ENCODE measurements at regions not wholly inside any gene's neighbourhood (a gene's known extent, or its start where the extent isn't known, plus 50 kb on each side); places are given as distances from the start of the nearest gene placed in this dataset.

DNA sequence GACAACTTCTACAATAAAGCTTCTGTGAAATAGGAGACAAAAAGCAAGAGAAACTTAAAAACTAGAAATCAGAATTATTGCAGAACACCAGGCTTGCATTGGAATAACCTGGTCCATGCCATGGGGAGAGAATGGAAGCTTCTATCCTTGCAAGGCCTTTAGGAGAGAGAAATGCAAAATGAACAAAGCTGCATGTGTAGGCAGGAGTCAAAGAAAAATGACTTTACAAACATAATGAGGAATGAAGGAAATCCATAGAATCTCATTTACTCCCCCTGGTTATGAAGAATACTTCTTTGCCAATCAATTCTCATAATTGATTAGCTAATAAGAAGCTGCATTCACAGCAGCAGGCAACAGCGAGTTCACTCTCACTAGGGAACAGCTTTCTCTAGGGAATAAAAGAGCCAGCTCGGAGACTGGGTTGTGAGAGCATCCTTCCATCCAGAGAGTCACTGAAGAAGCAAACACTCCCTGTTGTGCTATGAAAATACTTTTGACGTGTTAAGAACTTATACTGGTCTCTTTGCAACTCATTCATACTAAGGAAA lies 235.9 kb upstream of the LRATD1 start:
- Histone ChIP-seq H3K4me1 (ENCODE audit: insufficient read depth, insufficient read length) (no peaks in the 10 kb centered on the region), H3K9me3 (ENCODE audit: insufficient read depth, low read length) (no peaks in the 10 kb centered on the region), H3K36me3 (ENCODE audit: insufficient read depth, insufficient read length, low read length) (no peaks in the 10 kb centered on the region), H3K9ac (ENCODE audit: insufficient read length, low read depth) (no peak overlapping the region), H3K27me3 (ENCODE audit: insufficient read depth, insufficient read length) (no peaks in the 10 kb centered on the region), H3K4me3 (ENCODE audit: insufficient read length, low read depth) (no peak overlapping the region)
- no peak for TF ChIP-seq ZNF274 (IDR thresholded peaks at IDR 0.05; ENCODE audit: low read depth, low read length)
- TF ChIP-seq SUZ12 (IDR thresholded peaks at IDR 0.05; ENCODE audit: extremely low read depth, insufficient read depth, insufficient read length): no peak
- TF ChIP-seq YY1 (IDR thresholded peaks at IDR 0.05; ENCODE audit: insufficient read depth, insufficient read length): no peak
- DNase-seq (ENCODE audit: low read depth, low spot score): no peak

- Histone ChIP-seq H3K27me3 (ENCODE audit: insufficient read depth, insufficient read length) (no peaks in the 10 kb centered on the region), H3K9me3 (ENCODE audit: insufficient read depth, low read length) (no peaks in the 10 kb centered on the region), H3K4me3 (ENCODE audit: insufficient read length, low read depth) (no peak overlapping the region), H3K36me3 (ENCODE audit: insufficient read depth, insufficient read length, low read length) (no peaks in the 10 kb centered on the region), H3K4me1 (ENCODE audit: insufficient read depth, insufficient read length) (no peaks in the 10 kb centered on the region), H3K9ac (ENCODE audit: insufficient read length, low read depth) (no peak overlapping the region)
- no peak for TF ChIP-seq YY1 (IDR thresholded peaks at IDR 0.05; ENCODE audit: insufficient read depth, insufficient read length)
- no peak for TF ChIP-seq ZNF274 (IDR thresholded peaks at IDR 0.05; ENCODE audit: low read depth, low read length)
- TF ChIP-seq SUZ12 (IDR thresholded peaks at IDR 0.05; ENCODE audit: extremely low read depth, insufficient read depth, insufficient read length): no peak
- no peak for DNase-seq (ENCODE audit: low read depth, low spot score)
Observed at GRCh38 chr2:14398641-14399040, 233.9 kb upstream of the LRATD1 start.

GRCh38 chr2:14401873-14402272 lies 230.6 kb upstream of the LRATD1 start:
- DNase-seq (ENCODE audit: low read depth, low spot score): peak; percentile 49
- TF ChIP-seq SUZ12 (IDR thresholded peaks at IDR 0.05; ENCODE audit: extremely low read depth, insufficient read depth, insufficient read length) (no peak), YY1 (IDR thresholded peaks at IDR 0.05; ENCODE audit: insufficient read depth, insufficient read length) (no peak), ZNF274 (IDR thresholded peaks at IDR 0.05; ENCODE audit: low read depth, low read length) (no peak)
- H3K36me3 ChIP-seq (ENCODE audit: insufficient read depth, insufficient read length, low read length): no peaks in the 10 kb centered on the region
- no peaks in the 10 kb centered on the region for H3K4me1 ChIP-seq (ENCODE audit: insufficient read depth, insufficient read length)
- H3K4me3 ChIP-seq (ENCODE audit: insufficient read length, low read depth): no peak overlapping the region
- no peaks in the 10 kb centered on the region for H3K27me3 ChIP-seq (ENCODE audit: insufficient read depth, insufficient read length)
- H3K9ac ChIP-seq (ENCODE audit: insufficient read length, low read depth): no peak overlapping the region
- H3K9me3 ChIP-seq (ENCODE audit: insufficient read depth, low read length): no peaks in the 10 kb centered on the region

- Histone ChIP-seq H3K4me1 (ENCODE audit: insufficient read depth, insufficient read length) (no peaks in the 10 kb centered on the region), H3K36me3 (ENCODE audit: insufficient read depth, insufficient read length, low read length) (no peaks in the 10 kb centered on the region), H3K9me3 (ENCODE audit: insufficient read depth, low read length) (no peaks in the 10 kb centered on the region), H3K27me3 (ENCODE audit: insufficient read depth, insufficient read length) (no peaks in the 10 kb centered on the region), H3K4me3 (ENCODE audit: insufficient read length, low read depth) (no peak overlapping the region), H3K9ac (ENCODE audit: insufficient read length, low read depth) (no peak overlapping the region)
- no peak for DNase-seq (ENCODE audit: low read depth, low spot score)
- no peak for TF ChIP-seq ZNF274 (IDR thresholded peaks at IDR 0.05; ENCODE audit: low read depth, low read length)
- no peak for TF ChIP-seq SUZ12 (IDR thresholded peaks at IDR 0.05; ENCODE audit: extremely low read depth, insufficient read depth, insufficient read length)
- TF ChIP-seq YY1 (IDR thresholded peaks at IDR 0.05; ENCODE audit: insufficient read depth, insufficient read length): no peak
Observed at GRCh38 chr2:14408695-14409094, 223.8 kb upstream of the LRATD1 start.

DNA sequence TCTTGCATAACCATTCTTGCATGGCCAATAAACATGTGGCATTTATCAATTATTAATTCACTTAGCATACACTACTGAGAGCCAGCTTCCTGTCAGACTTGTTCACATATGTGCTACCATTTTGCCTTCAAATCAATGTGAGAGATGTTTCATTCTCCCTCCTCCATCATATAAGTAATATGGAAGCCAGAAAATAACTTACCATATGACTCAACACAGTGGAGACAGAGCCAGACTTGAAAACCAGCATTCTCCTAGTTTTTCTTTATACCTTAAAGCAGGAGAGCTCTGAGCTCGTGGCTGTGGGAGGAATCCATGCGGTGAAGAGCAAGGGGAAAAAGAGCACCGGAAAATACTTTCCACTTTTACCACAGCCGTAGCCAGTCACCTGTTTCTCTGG lies 215.0 kb upstream of the LRATD1 start:
- Histone ChIP-seq H3K27me3 (ENCODE audit: insufficient read depth, insufficient read length) (no peaks in the 10 kb centered on the region), H3K9ac (ENCODE audit: insufficient read length, low read depth) (no peak overlapping the region), H3K36me3 (ENCODE audit: insufficient read depth, insufficient read length, low read length) (no peaks in the 10 kb centered on the region), H3K4me1 (ENCODE audit: insufficient read depth, insufficient read length) (no peaks in the 10 kb centered on the region), H3K4me3 (ENCODE audit: insufficient read length, low read depth) (no peak overlapping the region), H3K9me3 (ENCODE audit: insufficient read depth, low read length) (no peaks in the 10 kb centered on the region)
- TF ChIP-seq SUZ12 (IDR thresholded peaks at IDR 0.05; ENCODE audit: extremely low read depth, insufficient read depth, insufficient read length) (no peak), ZNF274 (IDR thresholded peaks at IDR 0.05; ENCODE audit: low read depth, low read length) (no peak), YY1 (IDR thresholded peaks at IDR 0.05; ENCODE audit: insufficient read depth, insufficient read length) (no peak)
- DNase-seq (ENCODE audit: low read depth, low spot score): no peak

DNA sequence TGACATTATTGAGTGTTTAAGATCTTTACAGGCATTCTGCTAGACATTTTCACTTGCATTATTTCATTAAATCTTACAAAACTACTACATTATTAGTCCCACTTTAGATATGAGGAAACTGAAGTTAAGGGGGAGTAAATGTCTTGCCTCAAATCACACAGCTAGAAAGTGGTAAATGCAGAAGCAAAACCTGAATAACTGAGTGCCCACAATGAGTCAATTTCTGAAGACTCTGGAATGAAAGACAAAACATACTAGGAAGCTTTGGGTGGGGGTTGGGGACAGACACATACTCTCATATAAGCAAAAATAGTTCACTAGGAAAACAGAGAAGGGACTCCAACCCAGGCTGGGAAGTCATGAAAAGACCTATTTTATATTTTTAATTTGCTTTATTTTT lies 214.4 kb upstream of the LRATD1 start:
- no peaks in the 10 kb centered on the region for H3K9me3 ChIP-seq (ENCODE audit: insufficient read depth, low read length)
- no peaks in the 10 kb centered on the region for H3K27me3 ChIP-seq (ENCODE audit: insufficient read depth, insufficient read length)
- no peak overlapping the region for H3K9ac ChIP-seq (ENCODE audit: insufficient read length, low read depth)
- no peak for DNase-seq (ENCODE audit: low read depth, low spot score)
- H3K4me1 ChIP-seq (ENCODE audit: insufficient read depth, insufficient read length): no peaks in the 10 kb centered on the region
- TF ChIP-seq YY1 (IDR thresholded peaks at IDR 0.05; ENCODE audit: insufficient read depth, insufficient read length) (no peak), ZNF274 (IDR thresholded peaks at IDR 0.05; ENCODE audit: low read depth, low read length) (no peak), SUZ12 (IDR thresholded peaks at IDR 0.05; ENCODE audit: extremely low read depth, insufficient read depth, insufficient read length) (no peak)
- no peak overlapping the region for H3K4me3 ChIP-seq (ENCODE audit: insufficient read length, low read depth)
- H3K36me3 ChIP-seq (ENCODE audit: insufficient read depth, insufficient read length, low read length): no peaks in the 10 kb centered on the region

DNA sequence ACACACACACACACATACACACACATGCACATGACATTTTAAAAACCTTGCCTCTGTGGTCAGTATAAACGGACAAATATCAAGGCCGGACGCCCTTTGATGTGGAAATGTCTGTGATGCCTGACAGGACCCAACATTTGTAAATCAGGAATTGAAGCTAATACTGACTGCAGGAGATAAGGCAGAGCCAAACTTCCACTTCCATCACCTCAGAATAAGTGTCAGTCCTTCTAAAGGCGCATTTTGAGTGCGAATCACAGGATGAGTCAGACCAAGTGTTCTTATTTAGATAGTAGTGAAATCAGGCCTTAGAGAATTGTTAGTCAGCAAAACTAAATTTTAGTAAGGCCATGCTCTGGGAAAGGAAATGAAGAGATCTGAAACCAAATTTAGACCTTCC lies 211.7 kb upstream of the LRATD1 start:
- no peak for DNase-seq (ENCODE audit: low read depth, low spot score)
- Histone ChIP-seq H3K4me1 (ENCODE audit: insufficient read depth, insufficient read length) (no peaks in the 10 kb centered on the region), H3K36me3 (ENCODE audit: insufficient read depth, insufficient read length, low read length) (no peaks in the 10 kb centered on the region), H3K27me3 (ENCODE audit: insufficient read depth, insufficient read length) (no peaks in the 10 kb centered on the region), H3K9ac (ENCODE audit: insufficient read length, low read depth) (no peak overlapping the region), H3K4me3 (ENCODE audit: insufficient read length, low read depth) (no peak overlapping the region), H3K9me3 (ENCODE audit: insufficient read depth, low read length) (no peaks in the 10 kb centered on the region)
- TF ChIP-seq YY1 (IDR thresholded peaks at IDR 0.05; ENCODE audit: insufficient read depth, insufficient read length): no peak
- TF ChIP-seq SUZ12 (IDR thresholded peaks at IDR 0.05; ENCODE audit: extremely low read depth, insufficient read depth, insufficient read length): no peak
- TF ChIP-seq ZNF274 (IDR thresholded peaks at IDR 0.05; ENCODE audit: low read depth, low read length): no peak

Data from NT2/D1 (cell line).